SK-N-SH treated with all-trans-retinoic acid at 6 μM for 48 hours (cell line): ENCODE measurements at regions not wholly inside any gene's neighbourhood (a gene's known extent, or its start where the extent isn't known, plus 50 kb on each side); places are given as distances from the start of the nearest gene placed in this dataset.

Source experiments
- ATAC-seq: fragments of 200-7000 bp; cut with Tn5 transposase; 3 replicates; pipeline ENCODE4 v1.9.1; 2020; ENCODE audit warnings: mild to moderate bottlenecking, moderate library complexity
- ARNTL ChIP-seq: fragments of 450-650 bp; formaldehyde crosslinking; IDR thresholded peaks from 2 replicates; pipeline ENCODE4 v1.5.0; 2020; ENCODE audit warnings: low read depth, mild to moderate bottlenecking, moderate library complexity, borderline replicate concordance
- BACH2 ChIP-seq: fragments of 250-450 bp; sonication (Bioruptor Pico); IDR thresholded peaks from 2 replicates; pipeline ENCODE4 v1.9.0; 2021; ENCODE audit warnings: mild to moderate bottlenecking, borderline replicate concordance
- CSDC2 ChIP-seq: fragments of 250-450 bp; sonication (Bioruptor Pico); IDR thresholded peaks from 2 replicates; pipeline ENCODE4 v1.5.0; 2020; ENCODE audit warnings: mild to moderate bottlenecking, moderate library complexity
- CSRNP3 ChIP-seq: fragments of 250-450 bp; sonication (Bioruptor Pico); IDR thresholded peaks from 2 replicates; pipeline ENCODE4 v1.5.1; 2021; ENCODE audit warnings: mild to moderate bottlenecking, moderate library complexity
- ESRRG ChIP-seq: fragments of 250-450 bp; sonication (Bioruptor Pico); IDR thresholded peaks from 2 replicates; pipeline ENCODE4 v1.6.1; 2021; ENCODE audit warnings: mild to moderate bottlenecking
- ISL1 ChIP-seq: fragments of 250-450 bp; sonication (Bioruptor Pico); IDR thresholded peaks from 2 replicates; pipeline ENCODE4 v2.1.2; 2022; ENCODE audit warnings: mild to moderate bottlenecking, moderate library complexity
- OSR1 ChIP-seq: fragments of 250-450 bp; sonication (Bioruptor Pico); IDR thresholded peaks from 2 replicates; pipeline ENCODE4 v1.8.0; 2022; ENCODE audit warnings: moderate library complexity, mild to moderate bottlenecking, inconsistent platforms
- PATZ1 ChIP-seq: fragments of 250-450 bp; sonication (Bioruptor Pico); IDR thresholded peaks from 2 replicates; pipeline ENCODE4 v1.8.0; 2020; ENCODE audit warnings: mild to moderate bottlenecking, moderate library complexity, borderline replicate concordance
- POU6F1 ChIP-seq: fragments of 250-450 bp; sonication (Bioruptor Pico); IDR thresholded peaks from 2 replicates; pipeline ENCODE4 v1.8.0; 2021; ENCODE audit warnings: low read depth, mild to moderate bottlenecking, moderate library complexity, borderline replicate concordance
- PPARA ChIP-seq: fragments of 250-450 bp; sonication (Bioruptor Pico); IDR thresholded peaks from 2 replicates; pipeline ENCODE4 v1.5.0; 2020; ENCODE audit warnings: mild to moderate bottlenecking, borderline replicate concordance
- RARB ChIP-seq: fragments of 250-450 bp; sonication (Bioruptor Pico); IDR thresholded peaks from 2 replicates; pipeline ENCODE4 v1.8.0; 2021; ENCODE audit warnings: mild to moderate bottlenecking, moderate library complexity
- SNAI2 ChIP-seq: fragments of 250-450 bp; sonication (Bioruptor Pico); IDR thresholded peaks from 2 replicates; pipeline ENCODE4 v1.5.0; 2020; ENCODE audit warnings: mild to moderate bottlenecking, moderate library complexity
- TCF4 ChIP-seq: fragments of 250-450 bp; sonication (Bioruptor Pico); IDR thresholded peaks from 2 replicates; pipeline ENCODE4 v1.8.0; 2021; ENCODE audit warnings: mild to moderate bottlenecking, moderate library complexity, borderline replicate concordance
- ZC3H10 ChIP-seq: fragments of 250-450 bp; sonication (Bioruptor Pico); IDR thresholded peaks from 2 replicates; pipeline ENCODE4 v1.5.1; 2021; ENCODE audit warnings: mild to moderate bottlenecking, moderate library complexity
- ZFP3 ChIP-seq: fragments of 250-450 bp; sonication (Bioruptor Pico); IDR thresholded peaks from 2 replicates; pipeline ENCODE4 v1.5.0; 2020; ENCODE audit warnings: mild to moderate bottlenecking, moderate library complexity
- ZFP30 ChIP-seq: fragments of 450-650 bp; formaldehyde crosslinking; IDR thresholded peaks from 2 replicates; pipeline ENCODE4 v1.5.0; 2022; ENCODE audit warnings: mild to moderate bottlenecking, moderate library complexity
- ZNF565 ChIP-seq: fragments of 450-650 bp; formaldehyde crosslinking; conservative IDR thresholded peaks from 2 replicates; pipeline ENCODE4 v1.5.0; 2020; ENCODE audit warnings: low read depth, mild to moderate bottlenecking, moderate library complexity
- ZNF70 ChIP-seq: fragments of 450-650 bp; formaldehyde crosslinking; IDR thresholded peaks from 2 replicates; pipeline ENCODE4 v1.5.0; 2020; ENCODE audit warnings: mild to moderate bottlenecking, moderate library complexity
- ZNF8 ChIP-seq: fragments of 450-650 bp; formaldehyde crosslinking; IDR thresholded peaks from 2 replicates; pipeline ENCODE4 v1.5.0; 2020; ENCODE audit warnings: mild to moderate bottlenecking, moderate library complexity
- TF ChIP-seq, protein P1 (sequence below): fragments of 250-450 bp; sonication (Bioruptor Pico); IDR thresholded peaks from 2 replicates; pipeline ENCODE4 v1.5.0; 2020; ENCODE audit warnings: mild to moderate bottlenecking, moderate library complexity
- TF ChIP-seq, protein P2 (sequence below): fragments of 250-450 bp; sonication (Bioruptor Pico); IDR thresholded peaks from 2 replicates; pipeline ENCODE4 v1.5.1; 2020; ENCODE audit warnings: low read depth, mild to moderate bottlenecking, moderate library complexity

GRCh38 chr4:169912996-169913395 lies 113.2 kb downstream of the MFAP3L start:
- no peak for ATAC-seq
- no peak for TF ChIP-seq POU6F1 (CRISPR knock-in tag)
- no peak for TF ChIP-seq CSRNP3 (CRISPR knock-in tag)
- no peak for TF ChIP-seq ZFP3 (CRISPR knock-in tag)
- no peak for TF ChIP-seq PATZ1
- no peak for TF ChIP-seq SNAI2 (CRISPR knock-in tag)
- TF ChIP-seq RARB (CRISPR knock-in tag) = no peak
- no peak for TF ChIP-seq ZNF8
- no peak for TF ChIP-seq ZNF70 (CRISPR knock-in tag)
- TF ChIP-seq ZC3H10 (CRISPR knock-in tag) = no peak
- TF ChIP-seq ISL1 (CRISPR knock-in tag) = no peak
- no peak for TF ChIP-seq BACH2

- TF ChIP-seq ZFP30 (CRISPR knock-in tag) (no peak), ZNF8 (no peak), ZC3H10 (CRISPR knock-in tag) (no peak), ISL1 (CRISPR knock-in tag) (no peak), SNAI2 (CRISPR knock-in tag) (no peak), CSRNP3 (CRISPR knock-in tag) (no peak), ZFP3 (CRISPR knock-in tag) (no peak), CSDC2 (CRISPR knock-in tag) (no peak), OSR1 (CRISPR knock-in tag) (no peak), BACH2 (no peak), ARNTL (CRISPR knock-in tag) (no peak)
- TF ChIP-seq, protein P1, sequence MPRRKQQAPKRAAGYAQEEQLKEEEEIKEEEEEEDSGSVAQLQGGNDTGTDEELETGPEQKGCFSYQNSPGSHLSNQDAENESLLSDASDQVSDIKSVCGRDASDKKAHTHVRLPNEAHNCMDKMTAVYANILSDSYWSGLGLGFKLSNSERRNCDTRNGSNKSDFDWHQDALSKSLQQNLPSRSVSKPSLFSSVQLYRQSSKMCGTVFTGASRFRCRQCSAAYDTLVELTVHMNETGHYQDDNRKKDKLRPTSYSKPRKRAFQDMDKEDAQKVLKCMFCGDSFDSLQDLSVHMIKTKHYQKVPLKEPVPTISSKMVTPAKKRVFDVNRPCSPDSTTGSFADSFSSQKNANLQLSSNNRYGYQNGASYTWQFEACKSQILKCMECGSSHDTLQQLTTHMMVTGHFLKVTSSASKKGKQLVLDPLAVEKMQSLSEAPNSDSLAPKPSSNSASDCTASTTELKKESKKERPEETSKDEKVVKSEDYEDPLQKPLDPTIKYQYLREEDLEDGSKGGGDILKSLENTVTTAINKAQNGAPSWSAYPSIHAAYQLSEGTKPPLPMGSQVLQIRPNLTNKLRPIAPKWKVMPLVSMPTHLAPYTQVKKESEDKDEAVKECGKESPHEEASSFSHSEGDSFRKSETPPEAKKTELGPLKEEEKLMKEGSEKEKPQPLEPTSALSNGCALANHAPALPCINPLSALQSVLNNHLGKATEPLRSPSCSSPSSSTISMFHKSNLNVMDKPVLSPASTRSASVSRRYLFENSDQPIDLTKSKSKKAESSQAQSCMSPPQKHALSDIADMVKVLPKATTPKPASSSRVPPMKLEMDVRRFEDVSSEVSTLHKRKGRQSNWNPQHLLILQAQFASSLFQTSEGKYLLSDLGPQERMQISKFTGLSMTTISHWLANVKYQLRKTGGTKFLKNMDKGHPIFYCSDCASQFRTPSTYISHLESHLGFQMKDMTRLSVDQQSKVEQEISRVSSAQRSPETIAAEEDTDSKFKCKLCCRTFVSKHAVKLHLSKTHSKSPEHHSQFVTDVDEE (CRISPR knock-in tag) = no peak
- no peak for ATAC-seq
Measured at GRCh38 chr4:169909897-169910296, 116.3 kb downstream of the MFAP3L start.

DNA sequence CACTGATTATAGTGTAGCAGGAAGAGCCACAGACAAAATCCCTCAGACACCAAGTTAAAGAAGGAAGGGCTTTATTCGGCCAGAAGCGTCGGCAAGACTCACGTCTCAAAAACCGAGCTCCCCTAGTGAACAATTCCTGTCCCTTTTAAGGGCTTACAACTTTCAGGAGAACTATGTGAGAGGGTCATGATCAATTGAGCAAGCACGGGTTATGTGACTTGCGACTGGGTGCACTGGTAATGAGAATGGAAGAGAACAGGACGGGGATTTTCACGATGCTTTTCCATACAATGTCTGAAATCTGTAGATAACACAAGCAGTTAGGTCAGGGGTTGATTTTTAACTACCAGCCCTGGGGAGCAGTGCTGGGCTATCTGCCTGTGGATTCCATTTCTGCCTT lies 116.7 kb downstream of the MFAP3L start:
- ATAC-seq = no peak
- no peak for TF ChIP-seq CSDC2 (CRISPR knock-in tag)
- no peak for TF ChIP-seq ZFP30 (CRISPR knock-in tag)
- TF ChIP-seq TCF4 (CRISPR knock-in tag) = no peak
- TF ChIP-seq, protein P1 (CRISPR knock-in tag) = no peak
- no peak for TF ChIP-seq ISL1 (CRISPR knock-in tag)
- no peak for TF ChIP-seq PATZ1
- no peak for TF ChIP-seq SNAI2 (CRISPR knock-in tag)
- no peak for TF ChIP-seq PPARA
- TF ChIP-seq ESRRG (CRISPR knock-in tag) = no peak
- TF ChIP-seq, protein P2, sequence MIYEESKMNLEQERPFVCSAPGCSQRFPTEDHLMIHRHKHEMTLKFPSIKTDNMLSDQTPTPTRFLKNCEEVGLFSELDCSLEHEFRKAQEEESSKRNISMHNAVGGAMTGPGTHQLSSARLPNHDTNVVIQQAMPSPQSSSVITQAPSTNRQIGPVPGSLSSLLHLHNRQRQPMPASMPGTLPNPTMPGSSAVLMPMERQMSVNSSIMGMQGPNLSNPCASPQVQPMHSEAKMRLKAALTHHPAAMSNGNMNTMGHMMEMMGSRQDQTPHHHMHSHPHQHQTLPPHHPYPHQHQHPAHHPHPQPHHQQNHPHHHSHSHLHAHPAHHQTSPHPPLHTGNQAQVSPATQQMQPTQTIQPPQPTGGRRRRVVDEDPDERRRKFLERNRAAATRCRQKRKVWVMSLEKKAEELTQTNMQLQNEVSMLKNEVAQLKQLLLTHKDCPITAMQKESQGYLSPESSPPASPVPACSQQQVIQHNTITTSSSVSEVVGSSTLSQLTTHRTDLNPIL (CRISPR knock-in tag) = no peak
- no peak for TF ChIP-seq ARNTL (CRISPR knock-in tag)
- no peak for TF ChIP-seq ZNF565 (CRISPR knock-in tag)
